Peyer's patch (tissue), 4 donors: ENCODE measurements at regions not wholly inside any gene's neighbourhood (a gene's known extent, or its start where the extent isn't known, plus 50 kb on each side); places are given as distances from the start of the nearest gene placed in this dataset.

ENCODE experiments used
- CTCF ChIP-seq, 6 experiments: fragments of 450-650 bp in 4 of 6; fragments of 200-600 bp in 2 of 6; sonication (generic) in 1 of 6; IDR thresholded peaks; one replicate each; pipeline ENCODE4 v1.5.1; 2017 to 2019; ENCODE audit warnings: antibody characterized with exemption in 6 of 6, mild to moderate bottlenecking in 3 of 6, moderate library complexity in 1 of 6
- POLR2A ChIP-seq, 2 donors: fragments of 450-650 bp; IDR thresholded peaks; one replicate each; pipeline ENCODE4 v1.5.1; 2017; ENCODE audit warnings: antibody characterized with exemption in 2 of 2, mild to moderate bottlenecking in 2 of 2, moderate library complexity in 2 of 2

- no peak for TF ChIP-seq CTCF (IDR thresholded peaks at IDR 0.05)
- TF ChIP-seq POLR2A (IDR thresholded peaks at IDR 0.05), result no peak
Measured at GRCh38 chr15:47411733-47412132, 305.6 kb upstream of the SEMA6D start.
